ENCODE measurements at regions not wholly inside any gene's neighbourhood (a gene's known extent, or its start where the extent isn't known, plus 50 kb on each side); places are given as distances from the start of the nearest gene placed in this dataset.

DNA sequence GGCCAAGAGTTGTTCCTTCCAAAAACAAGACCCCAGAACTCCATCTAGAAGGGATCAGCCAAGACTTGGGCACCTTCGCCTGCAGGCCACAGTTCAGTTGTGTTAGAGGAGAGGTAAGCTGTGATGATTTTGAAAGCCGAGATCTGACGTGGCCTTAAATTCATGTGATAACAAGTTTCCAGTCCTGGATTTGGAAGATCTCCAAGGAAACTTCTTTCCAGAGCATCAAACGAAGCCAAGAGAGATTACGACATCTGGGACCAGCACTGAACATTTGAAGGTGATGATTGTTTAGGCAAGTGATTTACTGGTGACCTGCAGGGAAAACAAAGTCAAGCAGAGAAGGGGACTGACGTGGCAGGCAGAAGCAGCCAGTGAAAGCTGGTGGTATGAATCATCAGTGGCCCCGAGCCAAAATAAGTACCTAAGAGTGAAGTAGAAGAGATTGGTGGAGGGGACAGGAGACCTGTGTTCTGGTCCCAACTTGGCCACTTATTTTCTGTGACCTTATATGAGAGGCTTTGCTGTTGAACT is 339.0 kb upstream of the PROK2 start:
- H3K27ac ChIP-seq: no peak overlapping the region
- H3K36me3 ChIP-seq (ENCODE audit: insufficient read depth): no peaks in the 10 kb centered on the region
- H2AFZ ChIP-seq (ENCODE audit: low read depth): no peak overlapping the region
- H3K4me1 ChIP-seq (ENCODE audit: low read depth, poor library complexity, severe bottlenecking): no peaks in the 10 kb centered on the region
- TF ChIP-seq, protein P1, sequence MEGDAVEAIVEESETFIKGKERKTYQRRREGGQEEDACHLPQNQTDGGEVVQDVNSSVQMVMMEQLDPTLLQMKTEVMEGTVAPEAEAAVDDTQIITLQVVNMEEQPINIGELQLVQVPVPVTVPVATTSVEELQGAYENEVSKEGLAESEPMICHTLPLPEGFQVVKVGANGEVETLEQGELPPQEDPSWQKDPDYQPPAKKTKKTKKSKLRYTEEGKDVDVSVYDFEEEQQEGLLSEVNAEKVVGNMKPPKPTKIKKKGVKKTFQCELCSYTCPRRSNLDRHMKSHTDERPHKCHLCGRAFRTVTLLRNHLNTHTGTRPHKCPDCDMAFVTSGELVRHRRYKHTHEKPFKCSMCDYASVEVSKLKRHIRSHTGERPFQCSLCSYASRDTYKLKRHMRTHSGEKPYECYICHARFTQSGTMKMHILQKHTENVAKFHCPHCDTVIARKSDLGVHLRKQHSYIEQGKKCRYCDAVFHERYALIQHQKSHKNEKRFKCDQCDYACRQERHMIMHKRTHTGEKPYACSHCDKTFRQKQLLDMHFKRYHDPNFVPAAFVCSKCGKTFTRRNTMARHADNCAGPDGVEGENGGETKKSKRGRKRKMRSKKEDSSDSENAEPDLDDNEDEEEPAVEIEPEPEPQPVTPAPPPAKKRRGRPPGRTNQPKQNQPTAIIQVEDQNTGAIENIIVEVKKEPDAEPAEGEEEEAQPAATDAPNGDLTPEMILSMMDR (conservative IDR thresholded peaks at IDR 0.05; ENCODE audit: low read depth, low read length): no peak
- no peak overlapping the region for H3K4me2 ChIP-seq
- no peak overlapping the region for H3K9ac ChIP-seq
- H3K27me3 ChIP-seq (ENCODE audit: insufficient read depth, low read depth): no peaks in the 10 kb centered on the region
- H3K4me3 ChIP-seq (IDR thresholded peaks at IDR 0.05; ENCODE audit: insufficient read depth, low read depth, low read length): no peak overlapping the region
- no peaks in the 10 kb centered on the region for H3K79me2 ChIP-seq (ENCODE audit: insufficient read depth, low read depth)
- no peaks in the 10 kb centered on the region for H4K20me1 ChIP-seq (ENCODE audit: insufficient read depth)

GRCh38 chr3:72120806-72121778 is 336.1 kb upstream of the PROK2 start:
- Histone ChIP-seq H3K79me2 (ENCODE audit: insufficient read depth, low read depth) (no peaks in the 10 kb centered on the region), H2AFZ (ENCODE audit: low read depth) (no peak overlapping the region), H3K27me3 (ENCODE audit: insufficient read depth, low read depth) (no peaks in the 10 kb centered on the region), H4K20me1 (ENCODE audit: insufficient read depth) (no peaks in the 10 kb centered on the region), H3K9ac (no peak overlapping the region), H3K4me3 (IDR thresholded peaks at IDR 0.05; ENCODE audit: insufficient read depth, low read depth, low read length) (no peak overlapping the region), H3K4me2 (no peak overlapping the region), H3K36me3 (ENCODE audit: insufficient read depth) (no peaks in the 10 kb centered on the region), H3K4me1 (ENCODE audit: low read depth, poor library complexity, severe bottlenecking) (no peaks in the 10 kb centered on the region), H3K27ac (no peak overlapping the region)
- TF ChIP-seq, protein P1 (conservative IDR thresholded peaks at IDR 0.05; ENCODE audit: low read depth, low read length): no peak

DNA sequence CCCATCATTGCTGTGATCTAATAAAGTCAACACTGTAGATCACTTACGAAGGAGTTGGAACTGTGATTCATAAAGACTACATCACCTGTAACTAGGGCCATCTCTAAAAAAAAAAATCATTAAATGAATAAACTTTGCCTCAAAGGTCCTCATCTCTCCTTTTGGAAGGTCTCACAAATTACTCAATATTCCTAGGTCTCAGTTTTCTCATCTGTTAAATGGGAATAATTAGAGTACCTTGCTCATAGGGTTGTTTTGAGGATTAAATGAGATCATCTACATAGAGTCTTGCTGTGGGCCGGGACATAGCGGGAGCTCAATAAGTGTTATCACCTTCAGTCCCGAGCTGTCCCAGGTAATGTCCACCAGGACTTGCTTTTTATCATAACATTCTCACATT is 335.1 kb upstream of the PROK2 start:
- H3K36me3 ChIP-seq (ENCODE audit: insufficient read depth): no peaks in the 10 kb centered on the region
- TF ChIP-seq, protein P1 (conservative IDR thresholded peaks at IDR 0.05; ENCODE audit: low read depth, low read length): no peak
- no peaks in the 10 kb centered on the region for H3K4me1 ChIP-seq (ENCODE audit: low read depth, poor library complexity, severe bottlenecking)
- H3K79me2 ChIP-seq (ENCODE audit: insufficient read depth, low read depth): no peaks in the 10 kb centered on the region
- no peak overlapping the region for H3K4me3 ChIP-seq (IDR thresholded peaks at IDR 0.05; ENCODE audit: insufficient read depth, low read depth, low read length)
- H2AFZ ChIP-seq (ENCODE audit: low read depth): no peak overlapping the region
- no peak overlapping the region for H3K9ac ChIP-seq
- no peak overlapping the region for H3K4me2 ChIP-seq
- H3K27me3 ChIP-seq (ENCODE audit: insufficient read depth, low read depth): no peaks in the 10 kb centered on the region
- no peaks in the 10 kb centered on the region for H4K20me1 ChIP-seq (ENCODE audit: insufficient read depth)
- no peak overlapping the region for H3K27ac ChIP-seq

- TF ChIP-seq, protein P1 (conservative IDR thresholded peaks at IDR 0.05; ENCODE audit: low read depth, low read length): no peak
- H3K79me2 ChIP-seq (ENCODE audit: insufficient read depth, low read depth): no peaks in the 10 kb centered on the region
- H3K4me2 ChIP-seq: no peak overlapping the region
- H3K4me3 ChIP-seq (IDR thresholded peaks at IDR 0.05; ENCODE audit: insufficient read depth, low read depth, low read length): no peak overlapping the region
- no peaks in the 10 kb centered on the region for H3K4me1 ChIP-seq (ENCODE audit: low read depth, poor library complexity, severe bottlenecking)
- no peaks in the 10 kb centered on the region for H3K27me3 ChIP-seq (ENCODE audit: insufficient read depth, low read depth)
- no peak overlapping the region for H3K27ac ChIP-seq
- no peak overlapping the region for H2AFZ ChIP-seq (ENCODE audit: low read depth)
- no peak overlapping the region for H3K9ac ChIP-seq
- H3K36me3 ChIP-seq (ENCODE audit: insufficient read depth): no peaks in the 10 kb centered on the region
- no peaks in the 10 kb centered on the region for H4K20me1 ChIP-seq (ENCODE audit: insufficient read depth)
Measured at GRCh38 chr3:72118628-72119027, 333.7 kb upstream of the PROK2 start.
